ENCODE measurements at regions not wholly inside any gene's neighbourhood (a gene's known extent, or its start where the extent isn't known, plus 50 kb on each side); places are given as distances from the start of the nearest gene placed in this dataset.

GRCh38 chr2:2717406-2717805 lies 386.3 kb upstream of the MYT1L start:
- no peak for DNase-seq (ENCODE audit: low read depth)

- DNase-seq (ENCODE audit: low read depth): no peak
Observed at GRCh38 chr2:2716771-2717170, 385.7 kb upstream of the MYT1L start.

- DNase-seq (ENCODE audit: low read depth): no peak
Observed at GRCh38 chr2:2715036-2715818, 384.2 kb upstream of the MYT1L start.

- no peak for DNase-seq (ENCODE audit: low read depth)
Observed at GRCh38 chr2:2714408-2714807, 383.3 kb upstream of the MYT1L start.

GRCh38 chr2:2709431-2709770 lies 378.3 kb upstream of the MYT1L start:
- DNase-seq (ENCODE audit: low read depth): no peak

GRCh38 chr2:2708575-2709430 lies 377.7 kb upstream of the MYT1L start:
- DNase-seq (ENCODE audit: low read depth): no peak

- no peak for DNase-seq (ENCODE audit: low read depth)
Observed at GRCh38 chr2:2707206-2707991, 376.3 kb upstream of the MYT1L start.

GRCh38 chr2:2706306-2706705 lies 375.2 kb upstream of the MYT1L start:
- DNase-seq (ENCODE audit: low read depth): no peak

- no peak for DNase-seq (ENCODE audit: low read depth)
Observed at GRCh38 chr2:2705871-2706270, 374.8 kb upstream of the MYT1L start.

GRCh38 chr2:2704428-2705090 lies 373.5 kb upstream of the MYT1L start:
- no peak for DNase-seq (ENCODE audit: low read depth)

GRCh38 chr2:2703762-2704427 lies 372.8 kb upstream of the MYT1L start:
- no peak for DNase-seq (ENCODE audit: low read depth)

- no peak for DNase-seq (ENCODE audit: low read depth)
Observed at GRCh38 chr2:2703172-2703571, 372.1 kb upstream of the MYT1L start.

GRCh38 chr2:2702385-2702784 lies 371.3 kb upstream of the MYT1L start:
- DNase-seq (ENCODE audit: low read depth): no peak

GRCh38 chr2:2701813-2702212 lies 370.7 kb upstream of the MYT1L start:
- DNase-seq (ENCODE audit: low read depth): no peak

- no peak for DNase-seq (ENCODE audit: low read depth)
Observed at GRCh38 chr2:2701176-2701781, 370.2 kb upstream of the MYT1L start.

GRCh38 chr2:2699121-2699505 lies 368.0 kb upstream of the MYT1L start:
- DNase-seq (ENCODE audit: low read depth): no peak

- no peak for DNase-seq (ENCODE audit: low read depth)
Observed at GRCh38 chr2:2698182-2699120, 367.4 kb upstream of the MYT1L start.

- DNase-seq (ENCODE audit: low read depth): no peak
Observed at GRCh38 chr2:2696733-2697455, 365.8 kb upstream of the MYT1L start.

- no peak for DNase-seq (ENCODE audit: low read depth)
Observed at GRCh38 chr2:2696325-2696724, 365.2 kb upstream of the MYT1L start.

Measured in GM04503 (cell line).